ENCODE measurements at regions not wholly inside any gene's neighbourhood (a gene's known extent, or its start where the extent isn't known, plus 50 kb on each side); places are given as distances from the start of the nearest gene placed in this dataset.
"Not testable (repeated sequence)": the region's sequence is repeated elsewhere in the genome, so short reads cannot be mapped to it uniquely, and the experiment has no call there.

DNA sequence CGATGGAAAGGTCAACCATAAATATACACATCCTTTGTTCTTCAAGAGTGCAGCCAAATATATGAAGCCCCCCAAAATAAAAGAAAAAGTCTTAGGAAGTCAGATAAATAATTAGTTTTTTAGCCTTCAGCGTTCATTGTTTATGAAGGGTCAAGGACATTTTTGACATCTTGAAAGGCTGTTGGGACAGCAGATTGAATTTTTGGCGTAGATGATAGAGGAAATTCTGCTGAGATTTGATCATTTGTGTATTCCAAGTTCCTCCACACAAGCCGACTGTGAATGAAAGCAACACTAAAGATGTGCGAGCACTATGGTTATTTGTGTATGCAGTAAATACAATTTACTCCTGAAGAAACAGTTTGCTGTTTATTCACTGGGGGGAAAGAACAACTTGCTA lies 177.8 kb upstream of the PARD3B start:
- no peak for DNase-seq

GRCh38 chr2:204370172-204370718 lies 175.0 kb upstream of the PARD3B start:
- DNase-seq = no peak

- no peak for DNase-seq
These were observed 171.3 kb upstream of the PARD3B start for GRCh38 chr2:204373942-204374341.

- DNase-seq = no peak
These were observed 165.0 kb upstream of the PARD3B start for GRCh38 chr2:204380141-204380881.

- DNase-seq = no peak
These were observed 158.6 kb upstream of the PARD3B start for GRCh38 chr2:204386668-204387067.

DNA sequence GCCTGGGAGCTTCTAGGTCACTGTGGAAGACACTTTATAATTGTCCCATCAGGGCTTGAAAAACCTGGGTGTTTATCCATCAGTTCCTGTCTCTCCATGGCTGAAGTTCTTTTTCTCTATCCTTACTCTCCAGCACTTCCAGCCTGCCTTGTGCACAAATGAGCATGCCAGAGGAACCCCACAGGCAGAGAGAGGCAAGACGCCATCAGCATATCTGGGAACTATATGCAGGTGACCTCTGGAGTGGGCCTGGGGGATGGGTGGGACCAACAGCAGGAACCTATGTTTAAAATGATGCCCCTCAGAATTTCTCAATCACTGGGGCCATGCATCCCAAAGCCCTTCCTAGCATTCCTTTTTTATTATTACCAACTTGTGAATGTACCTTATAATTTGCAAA lies 156.2 kb upstream of the PARD3B start:
- no peak for DNase-seq

- DNase-seq = no peak
These were observed 155.4 kb upstream of the PARD3B start for GRCh38 chr2:204389856-204390255.

GRCh38 chr2:204395539-204395938 lies 149.7 kb upstream of the PARD3B start:
- no peak for DNase-seq

DNA sequence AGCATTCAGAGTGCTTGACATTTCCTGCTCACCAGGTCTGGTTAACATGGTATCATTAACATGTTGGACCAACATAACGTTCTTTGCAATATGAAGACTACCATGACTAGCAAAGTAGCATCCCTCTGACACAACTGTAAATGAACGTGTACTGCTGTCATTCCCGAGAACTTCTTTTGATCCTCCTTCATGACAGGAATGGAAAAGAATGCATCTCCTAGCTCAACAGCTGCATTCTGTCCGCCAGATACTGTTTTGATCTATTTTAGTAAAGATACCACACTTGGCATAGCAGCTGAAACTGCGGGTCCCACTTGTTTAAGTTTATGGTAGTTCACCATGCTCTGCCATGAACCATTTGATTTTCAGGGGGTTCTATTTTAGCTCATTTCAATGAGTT lies 144.2 kb upstream of the PARD3B start:
- DNase-seq = no peak

GRCh38 chr2:204407204-204408014 lies 137.9 kb upstream of the PARD3B start:
- DNase-seq = no peak

- DNase-seq = not testable (repeated sequence)
These were observed 132.5 kb upstream of the PARD3B start for GRCh38 chr2:204412782-204413181.

- DNase-seq = no peak
These were observed 129.7 kb upstream of the PARD3B start for GRCh38 chr2:204415406-204416181.

DNA sequence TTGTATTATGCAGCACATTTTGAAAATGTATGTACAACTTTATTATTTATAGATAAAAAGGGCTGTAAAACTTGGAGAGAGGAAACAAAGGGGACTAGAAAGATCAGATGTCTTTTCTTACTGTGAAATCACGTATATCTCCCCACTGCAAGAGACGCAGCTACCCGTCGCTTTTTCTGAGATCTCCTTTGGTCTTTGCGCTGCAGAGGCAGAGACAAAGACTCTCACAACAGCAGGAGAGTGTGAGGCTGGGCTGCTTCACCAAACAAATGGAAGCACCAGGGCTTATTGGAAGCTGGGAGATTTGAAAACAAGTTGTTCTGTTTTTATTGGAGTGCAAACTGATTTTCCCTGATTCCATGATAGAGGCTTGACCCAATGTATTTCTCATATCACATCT lies 129.0 kb upstream of the PARD3B start:
- no peak for DNase-seq

DNA sequence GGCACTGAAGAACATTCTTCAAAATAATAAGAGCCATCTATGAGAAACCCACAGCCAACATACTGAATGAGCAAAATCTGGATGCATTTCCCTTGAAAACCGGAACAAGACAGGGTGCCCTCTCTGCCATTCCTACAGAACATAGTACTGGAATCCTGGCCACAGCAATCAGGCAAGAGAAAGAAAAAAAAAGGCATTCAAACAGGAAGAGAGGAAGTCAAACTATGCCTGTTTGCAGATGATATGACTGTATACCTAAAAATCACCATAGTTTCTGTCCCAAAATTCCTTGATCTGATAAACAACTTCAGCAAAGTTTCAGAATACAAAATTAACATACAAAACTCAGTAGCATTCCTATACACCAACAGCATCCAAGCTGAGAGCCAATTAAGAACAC lies 119.5 kb upstream of the PARD3B start:
- DNase-seq = no peak

GRCh38 chr2:204428675-204429074 lies 116.6 kb upstream of the PARD3B start:
- DNase-seq = no peak

GRCh38 chr2:204431529-204431928 lies 113.7 kb upstream of the PARD3B start:
- DNase-seq = no peak

- DNase-seq = no peak
These were observed 113.1 kb upstream of the PARD3B start for GRCh38 chr2:204432196-204432595.

GRCh38 chr2:204434660-204435462 lies 110.4 kb upstream of the PARD3B start:
- no peak for DNase-seq

DNA sequence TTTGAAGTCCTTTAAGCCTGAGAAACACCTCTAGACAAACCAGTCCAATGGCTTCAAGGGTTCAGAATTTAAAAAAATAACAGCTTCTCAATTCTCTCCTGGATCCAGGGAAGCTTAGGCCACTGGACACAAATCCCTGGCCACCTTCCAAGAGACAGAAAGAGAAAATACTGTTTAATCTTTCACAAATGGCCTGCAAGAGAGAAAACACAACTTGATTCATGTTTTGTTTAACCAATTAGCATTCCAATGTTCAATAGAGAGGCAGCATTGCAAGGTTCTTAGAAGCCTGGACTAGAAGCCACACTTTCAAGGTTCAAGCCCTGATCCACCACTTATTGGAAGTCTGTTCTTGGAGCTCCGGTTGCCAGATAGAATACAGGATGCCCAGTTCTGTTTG lies 109.0 kb upstream of the PARD3B start:
- no peak for DNase-seq

- DNase-seq = no peak
These were observed 107.9 kb upstream of the PARD3B start for GRCh38 chr2:204437408-204437807.

- no peak for DNase-seq
These were observed 107.2 kb upstream of the PARD3B start for GRCh38 chr2:204437815-204438756.
